ENCODE measurements at regions not wholly inside any gene's neighbourhood (a gene's known extent, or its start where the extent isn't known, plus 50 kb on each side); places are given as distances from the start of the nearest gene placed in this dataset.

GRCh38 chr14:96987771-96988170, 190.6 kb downstream of the VRK1 start:
- H3K36me3 ChIP-seq (ENCODE audit: control insufficient read depth in 2 of 2, insufficient read depth in 1 of 2, low read length in 2 of 2) = no peaks in the 10 kb centered on the region
- TF ChIP-seq ZNF121 (tag by site-specific recombination; IDR thresholded peaks at IDR 0.05) = no peak
- no peak for TF ChIP-seq ZIC2 (tag by site-specific recombination; IDR thresholded peaks at IDR 0.05)
- TF ChIP-seq, protein P1, sequence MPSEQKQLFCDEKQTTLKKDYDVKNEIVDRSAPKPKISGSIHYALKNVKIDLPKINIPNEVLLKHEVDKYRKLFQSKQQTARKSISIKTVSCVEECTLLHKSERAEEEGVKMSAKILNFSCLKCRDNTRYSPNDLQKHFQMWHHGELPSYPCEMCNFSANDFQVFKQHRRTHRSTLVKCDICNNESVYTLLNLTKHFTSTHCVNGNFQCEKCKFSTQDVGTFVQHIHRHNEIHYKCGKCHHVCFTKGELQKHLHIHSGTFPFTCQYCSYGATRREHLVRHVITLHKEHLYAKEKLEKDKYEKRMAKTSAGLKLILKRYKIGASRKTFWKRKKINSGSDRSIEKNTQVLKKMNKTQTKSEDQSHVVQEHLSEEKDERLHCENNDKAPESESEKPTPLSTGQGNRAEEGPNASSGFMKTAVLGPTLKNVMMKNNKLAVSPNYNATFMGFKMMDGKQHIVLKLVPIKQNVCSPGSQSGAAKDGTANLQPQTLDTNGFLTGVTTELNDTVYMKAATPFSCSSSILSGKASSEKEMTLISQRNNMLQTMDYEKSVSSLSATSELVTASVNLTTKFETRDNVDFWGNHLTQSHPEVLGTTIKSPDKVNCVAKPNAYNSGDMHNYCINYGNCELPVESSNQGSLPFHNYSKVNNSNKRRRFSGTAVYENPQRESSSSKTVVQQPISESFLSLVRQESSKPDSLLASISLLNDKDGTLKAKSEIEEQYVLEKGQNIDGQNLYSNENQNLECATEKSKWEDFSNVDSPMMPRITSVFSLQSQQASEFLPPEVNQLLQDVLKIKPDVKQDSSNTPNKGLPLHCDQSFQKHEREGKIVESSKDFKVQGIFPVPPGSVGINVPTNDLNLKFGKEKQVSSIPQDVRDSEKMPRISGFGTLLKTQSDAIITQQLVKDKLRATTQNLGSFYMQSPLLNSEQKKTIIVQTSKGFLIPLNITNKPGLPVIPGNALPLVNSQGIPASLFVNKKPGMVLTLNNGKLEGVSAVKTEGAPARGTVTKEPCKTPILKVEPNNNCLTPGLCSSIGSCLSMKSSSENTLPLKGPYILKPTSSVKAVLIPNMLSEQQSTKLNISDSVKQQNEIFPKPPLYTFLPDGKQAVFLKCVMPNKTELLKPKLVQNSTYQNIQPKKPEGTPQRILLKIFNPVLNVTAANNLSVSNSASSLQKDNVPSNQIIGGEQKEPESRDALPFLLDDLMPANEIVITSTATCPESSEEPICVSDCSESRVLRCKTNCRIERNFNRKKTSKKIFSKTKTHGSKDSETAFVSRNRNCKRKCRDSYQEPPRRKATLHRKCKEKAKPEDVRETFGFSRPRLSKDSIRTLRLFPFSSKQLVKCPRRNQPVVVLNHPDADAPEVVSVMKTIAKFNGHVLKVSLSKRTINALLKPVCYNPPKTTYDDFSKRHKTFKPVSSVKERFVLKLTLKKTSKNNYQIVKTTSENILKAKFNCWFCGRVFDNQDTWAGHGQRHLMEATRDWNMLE (tag by site-specific recombination; conservative IDR thresholded peaks at IDR 0.05; ENCODE audit: low read depth) = no peak
- TF ChIP-seq ZNF19 (tag by site-specific recombination; IDR thresholded peaks at IDR 0.05; ENCODE audit: low read depth) = no peak
- no peak for TF ChIP-seq GLI2 (tag by site-specific recombination; IDR thresholded peaks at IDR 0.05; ENCODE audit: borderline replicate concordance, low read depth)
- no peak for TF ChIP-seq ZSCAN18 (tag by site-specific recombination; IDR thresholded peaks at IDR 0.05)
- no peak overlapping the region for H3K4me3 ChIP-seq (ENCODE audit: low read depth, low read length)
- no peaks in the 10 kb centered on the region for H3K9me3 ChIP-seq (ENCODE audit: control insufficient read depth, insufficient read depth, low read depth, low read length)
- POLR2A ChIA-PET = no interaction called here
- CTCF ChIA-PET = interaction anchor here (0.6 kb wide), 1 partner anchor 106 kb away, joined by 3 read pairs; no protein-coding TSS in a partner anchor
- no peaks in the 10 kb centered on the region for H3K4me1 ChIP-seq (ENCODE audit: control insufficient read depth, insufficient read depth, low read length)
- H3K27ac ChIP-seq (ENCODE audit: extremely low read depth, low read depth, low read length) = no peak overlapping the region

GRCh38 chr14:96989306-96989705, 192.1 kb downstream of the VRK1 start:
- Histone ChIP-seq H3K4me3 (ENCODE audit: low read depth, low read length) (no peak overlapping the region), H3K36me3 (ENCODE audit: control insufficient read depth in 2 of 2, insufficient read depth in 1 of 2, low read length in 2 of 2) (no peaks in the 10 kb centered on the region), H3K4me1 (ENCODE audit: control insufficient read depth, insufficient read depth, low read length) (no peaks in the 10 kb centered on the region), H3K27ac (ENCODE audit: extremely low read depth, low read depth, low read length) (no peak overlapping the region), H3K9me3 (ENCODE audit: control insufficient read depth, insufficient read depth, low read depth, low read length) (no peaks in the 10 kb centered on the region)
- ChIA-PET POLR2A (no interaction called here), CTCF (no interaction called here)
- TF ChIP-seq KLF1 (tag by site-specific recombination; IDR thresholded peaks at IDR 0.05) (no peak), ZNF791 (tag by site-specific recombination; IDR thresholded peaks at IDR 0.05) (no peak), TCF7L2 (IDR thresholded peaks at IDR 0.05; ENCODE audit: borderline replicate concordance, low read depth, low read length) (no peak), KLF7 (tag by site-specific recombination; IDR thresholded peaks at IDR 0.05; ENCODE audit: borderline replicate concordance) (no peak), ZNF433 (tag by site-specific recombination; IDR thresholded peaks at IDR 0.05; ENCODE audit: low read depth) (no peak), ZNF354C (tag by site-specific recombination; IDR thresholded peaks at IDR 0.05; ENCODE audit: borderline replicate concordance, low read depth) (no peak), ZNF274 (IDR thresholded peaks at IDR 0.05; ENCODE audit: low read length) (no peak), ZNF274 (tag by site-specific recombination; IDR thresholded peaks at IDR 0.05; ENCODE audit: borderline replicate concordance) (no peak), ZNF423 (tag by site-specific recombination; IDR thresholded peaks at IDR 0.05) (no peak), ZNF398 (tag by site-specific recombination; IDR thresholded peaks at IDR 0.05) (no peak), RBAK (tag by site-specific recombination; IDR thresholded peaks at IDR 0.05) (no peak), SCRT1 (tag by site-specific recombination; IDR thresholded peaks at IDR 0.05; ENCODE audit: borderline replicate concordance) (no peak), ZXDB (tag by site-specific recombination; IDR thresholded peaks at IDR 0.05) (no peak), ZNF776 (tag by site-specific recombination; IDR thresholded peaks at IDR 0.05; ENCODE audit: borderline replicate concordance) (no peak)
- TF ChIP-seq, protein P2, sequence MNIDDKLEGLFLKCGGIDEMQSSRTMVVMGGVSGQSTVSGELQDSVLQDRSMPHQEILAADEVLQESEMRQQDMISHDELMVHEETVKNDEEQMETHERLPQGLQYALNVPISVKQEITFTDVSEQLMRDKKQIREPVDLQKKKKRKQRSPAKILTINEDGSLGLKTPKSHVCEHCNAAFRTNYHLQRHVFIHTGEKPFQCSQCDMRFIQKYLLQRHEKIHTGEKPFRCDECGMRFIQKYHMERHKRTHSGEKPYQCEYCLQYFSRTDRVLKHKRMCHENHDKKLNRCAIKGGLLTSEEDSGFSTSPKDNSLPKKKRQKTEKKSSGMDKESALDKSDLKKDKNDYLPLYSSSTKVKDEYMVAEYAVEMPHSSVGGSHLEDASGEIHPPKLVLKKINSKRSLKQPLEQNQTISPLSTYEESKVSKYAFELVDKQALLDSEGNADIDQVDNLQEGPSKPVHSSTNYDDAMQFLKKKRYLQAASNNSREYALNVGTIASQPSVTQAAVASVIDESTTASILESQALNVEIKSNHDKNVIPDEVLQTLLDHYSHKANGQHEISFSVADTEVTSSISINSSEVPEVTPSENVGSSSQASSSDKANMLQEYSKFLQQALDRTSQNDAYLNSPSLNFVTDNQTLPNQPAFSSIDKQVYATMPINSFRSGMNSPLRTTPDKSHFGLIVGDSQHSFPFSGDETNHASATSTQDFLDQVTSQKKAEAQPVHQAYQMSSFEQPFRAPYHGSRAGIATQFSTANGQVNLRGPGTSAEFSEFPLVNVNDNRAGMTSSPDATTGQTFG (tag by site-specific recombination; IDR thresholded peaks at IDR 0.05; ENCODE audit: borderline replicate concordance) = no peak
- TF ChIP-seq, protein P3, sequence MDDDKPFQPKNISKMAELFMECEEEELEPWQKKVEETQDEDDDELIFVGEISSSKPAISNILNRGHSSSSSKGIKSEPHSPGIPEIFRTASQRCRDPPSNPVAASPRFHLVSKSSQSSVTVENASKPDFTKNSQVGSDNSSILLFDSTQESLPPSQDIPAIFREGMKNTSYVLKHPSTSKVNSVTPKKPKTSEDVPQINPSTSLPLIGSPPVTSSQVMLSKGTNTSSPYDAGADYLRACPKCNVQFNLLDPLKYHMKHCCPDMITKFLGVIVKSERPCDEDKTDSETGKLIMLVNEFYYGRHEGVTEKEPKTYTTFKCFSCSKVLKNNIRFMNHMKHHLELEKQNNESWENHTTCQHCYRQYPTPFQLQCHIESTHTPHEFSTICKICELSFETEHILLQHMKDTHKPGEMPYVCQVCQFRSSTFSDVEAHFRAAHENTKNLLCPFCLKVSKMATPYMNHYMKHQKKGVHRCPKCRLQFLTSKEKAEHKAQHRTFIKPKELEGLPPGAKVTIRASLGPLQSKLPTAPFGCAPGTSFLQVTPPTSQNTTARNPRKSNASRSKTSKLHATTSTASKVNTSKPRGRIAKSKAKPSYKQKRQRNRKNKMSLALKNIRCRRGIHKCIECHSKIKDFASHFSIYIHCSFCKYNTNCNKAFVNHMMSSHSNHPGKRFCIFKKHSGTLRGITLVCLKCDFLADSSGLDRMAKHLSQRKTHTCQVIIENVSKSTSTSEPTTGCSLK (tag by site-specific recombination; IDR thresholded peaks at IDR 0.05) = no peak
